WTC11 (cell line): ENCODE measurements at regions not wholly inside any gene's neighbourhood (a gene's known extent, or its start where the extent isn't known, plus 50 kb on each side); places are given as distances from the start of the nearest gene placed in this dataset.

Experiments
- ATAC-seq: fragments of 200-7000 bp; cut with Tn5 transposase; 2 replicates; pipeline ENCODE4 v1.10.0; 2021; ENCODE audit warnings: mild to moderate bottlenecking, moderate library complexity
- CTCF ChIA-PET: fragments of 300-600 bp; sonication (Branson Sonifier 250); formaldehyde crosslinking; loops from one replicate; lab custom pipeline; 2021; ENCODE audit warnings: antibody characterized with exemption; lab: Charles Lee
- POLR2A ChIA-PET: fragments of 350-600 bp; sonication (Branson Sonifier 250); formaldehyde crosslinking; loops from one replicate; lab custom pipeline; 2021; ENCODE audit warnings: antibody characterized with exemption; lab: Charles Lee
- DNase-seq: peaks from one replicate; pipeline ENCODE4 v3.0.0; 2021; ENCODE audit warnings: low spot score
- H3K27ac Mint-ChIP-seq: 2 replicates; pipeline ENCODE4 v1.8.0; 2021; ENCODE audit warnings: mixed read lengths
- H3K27me3 Mint-ChIP-seq: 2 replicates; pipeline ENCODE4 v1.8.0; 2021; ENCODE audit warnings: low read depth, mild to moderate bottlenecking, moderate library complexity, mixed read lengths
- H3K36me3 Mint-ChIP-seq: 2 replicates; pipeline ENCODE4 v1.8.0; 2021; ENCODE audit warnings: mixed read lengths
- H3K4me1 Mint-ChIP-seq: 2 replicates; pipeline ENCODE4 v1.8.0; 2022; ENCODE audit warnings: mixed read lengths
- H3K4me3 Mint-ChIP-seq: 2 replicates; pipeline ENCODE4 v1.8.0; 2021; ENCODE audit warnings: mild to moderate bottlenecking, moderate library complexity, mixed read lengths
- H3K9me3 Mint-ChIP-seq: 2 replicates; pipeline ENCODE4 v1.8.0; 2021; ENCODE audit warnings: mixed read lengths
- CBFB ChIP-seq: sonication (generic); formaldehyde crosslinking; IDR thresholded peaks from 2 replicates; pipeline ENCODE4 v1.8.1; 2022; ENCODE audit warnings: mild to moderate bottlenecking, low read depth, missing genetic modification reagents
- CREB1 ChIP-seq: sonication (generic); formaldehyde crosslinking; IDR thresholded peaks from 2 replicates; pipeline ENCODE4 v1.8.0; 2023; ENCODE audit warnings: mild to moderate bottlenecking, missing genetic modification reagents
- ELF4 ChIP-seq: sonication (generic); formaldehyde crosslinking; IDR thresholded peaks from 2 replicates; pipeline ENCODE4 v1.8.1; 2022; ENCODE audit warnings: low read depth, mild to moderate bottlenecking, moderate library complexity, missing genetic modification reagents
- FOXK1 ChIP-seq: sonication (generic); formaldehyde crosslinking; IDR thresholded peaks from 2 replicates; pipeline ENCODE4 v1.8.0; 2022; ENCODE audit warnings: mild to moderate bottlenecking, moderate library complexity, missing genetic modification reagents
- FOXP1 ChIP-seq: sonication (generic); formaldehyde crosslinking; IDR thresholded peaks from 2 replicates; pipeline ENCODE4 v1.8.0; 2022; ENCODE audit warnings: missing genetic modification reagents, mild to moderate bottlenecking, moderate library complexity, borderline replicate concordance
- GTF2I ChIP-seq: fragments of 250-450 bp; sonication (Bioruptor Pico); conservative IDR thresholded peaks from 2 replicates; pipeline ENCODE4 v1.4.0; 2021; ENCODE audit warnings: mild to moderate bottlenecking
- HMGA2 ChIP-seq: fragments of 250-450 bp; sonication (Bioruptor Pico); IDR thresholded peaks from 2 replicates; pipeline ENCODE4 v1.4.0; 2021; ENCODE audit warnings: mild to moderate bottlenecking, moderate library complexity
- MXD4 ChIP-seq: fragments of 250-450 bp; sonication (Bioruptor Pico); IDR thresholded peaks from 2 replicates; pipeline ENCODE4 v1.8.0; 2021; ENCODE audit warnings: mild to moderate bottlenecking, moderate library complexity, borderline replicate concordance
- NR1H2 ChIP-seq: sonication (generic); formaldehyde crosslinking; IDR thresholded peaks from 2 replicates; pipeline ENCODE4 v1.9.0; 2021; ENCODE audit warnings: mild to moderate bottlenecking, moderate library complexity, missing genetic modification reagents
- PRRX2 ChIP-seq: fragments of 250-450 bp; sonication (Bioruptor Pico); IDR thresholded peaks from 2 replicates; pipeline ENCODE4 v1.8.0; 2021; ENCODE audit warnings: mild to moderate bottlenecking
- RELA ChIP-seq: sonication (generic); formaldehyde crosslinking; IDR thresholded peaks from 2 replicates; pipeline ENCODE4 v1.8.1; 2022; ENCODE audit warnings: missing genetic modification reagents, mild to moderate bottlenecking, borderline replicate concordance
- SMAD4 ChIP-seq: sonication (generic); formaldehyde crosslinking; IDR thresholded peaks from 2 replicates; pipeline ENCODE4 v1.8.0; 2022; ENCODE audit warnings: mild to moderate bottlenecking, missing genetic modification reagents
- SP1 ChIP-seq: sonication (generic); formaldehyde crosslinking; conservative IDR thresholded peaks from 2 replicates; pipeline ENCODE4 v1.8.1; 2022; ENCODE audit warnings: missing genetic modification reagents
- TCF7 ChIP-seq: sonication (generic); formaldehyde crosslinking; IDR thresholded peaks from 2 replicates; pipeline ENCODE4 v1.8.0; 2022; ENCODE audit warnings: mild to moderate bottlenecking, low read depth, missing genetic modification reagents, moderate library complexity
- ZNF138 ChIP-seq: sonication (generic); formaldehyde crosslinking; conservative IDR thresholded peaks from 2 replicates; pipeline ENCODE4 v1.8.1; 2022; ENCODE audit warnings: mild to moderate bottlenecking, moderate library complexity, missing genetic modification reagents
- ZNF232 ChIP-seq: sonication (generic); formaldehyde crosslinking; IDR thresholded peaks from 2 replicates; pipeline ENCODE4 v1.8.0; 2022; ENCODE audit warnings: mild to moderate bottlenecking, missing genetic modification reagents
- ZNF423 ChIP-seq: fragments of 250-450 bp; sonication (Bioruptor Pico); IDR thresholded peaks from 2 replicates; pipeline ENCODE4 v2.1.2; 2022; ENCODE audit warnings: mild to moderate bottlenecking, moderate library complexity
- TF ChIP-seq, protein P1 (sequence below): fragments of 250-450 bp; sonication (Bioruptor Pico); IDR thresholded peaks from 2 replicates; pipeline ENCODE4 v1.9.0; 2021; ENCODE audit warnings: moderate library complexity, mild to moderate bottlenecking, inconsistent platforms, borderline replicate concordance
- TF ChIP-seq, protein P2 (sequence below): sonication (generic); formaldehyde crosslinking; IDR thresholded peaks from 2 replicates; pipeline ENCODE4 v1.8.0; 2022; ENCODE audit warnings: mild to moderate bottlenecking, missing genetic modification reagents
- TF ChIP-seq, protein P3 (sequence below): sonication (generic); formaldehyde crosslinking; IDR thresholded peaks from 2 replicates; pipeline ENCODE4 v1.8.1; 2023; ENCODE audit warnings: mild to moderate bottlenecking, missing genetic modification reagents
- TF ChIP-seq, protein P4 (sequence below): sonication (generic); formaldehyde crosslinking; IDR thresholded peaks from 2 replicates; pipeline ENCODE4 v1.8.1; 2022; ENCODE audit warnings: low read depth, mild to moderate bottlenecking, moderate library complexity, missing genetic modification reagents, borderline replicate concordance
- TF ChIP-seq, protein P5 (sequence below): sonication (generic); formaldehyde crosslinking; IDR thresholded peaks from 2 replicates; pipeline ENCODE4 v1.8.1; 2023; ENCODE audit warnings: mild to moderate bottlenecking, missing genetic modification reagents, borderline replicate concordance
- TF ChIP-seq, protein P6 (sequence below): fragments of 250-450 bp; sonication (Bioruptor Pico); IDR thresholded peaks from 2 replicates; pipeline ENCODE4 v1.8.0; 2021; ENCODE audit warnings: mild to moderate bottlenecking
- TF ChIP-seq, protein P7 (sequence below): fragments of 250-450 bp; sonication (Bioruptor Pico); IDR thresholded peaks from 2 replicates; pipeline ENCODE4 v2.1.2; 2022; ENCODE audit warnings: mild to moderate bottlenecking, moderate library complexity
- TF ChIP-seq, protein P8 (sequence below): fragments of 250-450 bp; sonication (Bioruptor Pico); IDR thresholded peaks from 2 replicates; pipeline ENCODE4 v1.9.0; 2021; ENCODE audit warnings: mild to moderate bottlenecking

DNA sequence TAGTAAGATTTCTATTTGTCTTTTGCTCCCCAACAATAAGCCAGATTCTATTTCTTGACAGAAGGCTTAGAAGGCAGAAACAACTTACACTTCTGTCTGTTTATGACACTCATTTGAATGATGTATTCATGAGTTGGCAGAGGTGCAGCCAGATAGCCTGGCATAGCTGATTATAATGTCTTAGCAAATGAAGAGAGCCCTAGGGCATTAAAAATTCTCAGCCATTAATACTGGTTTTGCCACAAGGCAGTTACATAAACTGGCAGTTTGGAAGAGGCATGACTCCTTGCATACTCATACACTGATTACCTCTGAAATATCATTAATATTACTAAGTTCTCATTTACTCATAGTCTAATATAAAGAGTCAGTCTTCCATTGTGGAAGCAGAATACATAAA, 728.5 kb upstream of the NDST4 start:
- Mint-ChIP-seq H3K4me1 (peaks cover 4% of the 10 kb centered on the region), H3K4me3 (no peak overlapping the region), H3K36me3 (peaks cover 26% of the 10 kb centered on the region), H3K27ac (no peak overlapping the region), H3K9me3 (peaks cover 26% of the 10 kb centered on the region), H3K27me3 (no peaks in the 10 kb centered on the region)
- POLR2A ChIA-PET, result no interaction called here
- CTCF ChIA-PET, result no interaction called here
- DNase-seq, result no peak
- TF ChIP-seq SP1 (CRISPR knock-in tag) (no peak), NR1H2 (CRISPR knock-in tag) (no peak), CBFB (CRISPR knock-in tag) (no peak), FOXK1 (CRISPR knock-in tag) (no peak), ZNF138 (CRISPR knock-in tag) (no peak), MXD4 (CRISPR knock-in tag) (no peak), SMAD4 (no peak), RELA (CRISPR knock-in tag) (no peak), ZNF232 (CRISPR knock-in tag) (no peak)
- TF ChIP-seq, protein P1, sequence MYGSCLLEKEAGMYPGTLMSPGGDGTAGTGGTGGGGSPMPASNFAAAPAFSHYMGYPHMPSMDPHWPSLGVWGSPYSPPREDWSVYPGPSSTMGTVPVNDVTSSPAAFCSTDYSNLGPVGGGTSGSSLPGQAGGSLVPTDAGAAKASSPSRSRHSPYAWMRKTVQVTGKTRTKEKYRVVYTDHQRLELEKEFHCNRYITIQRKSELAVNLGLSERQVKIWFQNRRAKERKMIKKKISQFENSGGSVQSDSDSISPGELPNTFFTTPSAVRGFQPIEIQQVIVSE, result no peak
- TF ChIP-seq, protein P2, sequence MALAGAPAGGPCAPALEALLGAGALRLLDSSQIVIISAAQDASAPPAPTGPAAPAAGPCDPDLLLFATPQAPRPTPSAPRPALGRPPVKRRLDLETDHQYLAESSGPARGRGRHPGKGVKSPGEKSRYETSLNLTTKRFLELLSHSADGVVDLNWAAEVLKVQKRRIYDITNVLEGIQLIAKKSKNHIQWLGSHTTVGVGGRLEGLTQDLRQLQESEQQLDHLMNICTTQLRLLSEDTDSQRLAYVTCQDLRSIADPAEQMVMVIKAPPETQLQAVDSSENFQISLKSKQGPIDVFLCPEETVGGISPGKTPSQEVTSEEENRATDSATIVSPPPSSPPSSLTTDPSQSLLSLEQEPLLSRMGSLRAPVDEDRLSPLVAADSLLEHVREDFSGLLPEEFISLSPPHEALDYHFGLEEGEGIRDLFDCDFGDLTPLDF (CRISPR knock-in tag), result no peak
- TF ChIP-seq, protein P3, sequence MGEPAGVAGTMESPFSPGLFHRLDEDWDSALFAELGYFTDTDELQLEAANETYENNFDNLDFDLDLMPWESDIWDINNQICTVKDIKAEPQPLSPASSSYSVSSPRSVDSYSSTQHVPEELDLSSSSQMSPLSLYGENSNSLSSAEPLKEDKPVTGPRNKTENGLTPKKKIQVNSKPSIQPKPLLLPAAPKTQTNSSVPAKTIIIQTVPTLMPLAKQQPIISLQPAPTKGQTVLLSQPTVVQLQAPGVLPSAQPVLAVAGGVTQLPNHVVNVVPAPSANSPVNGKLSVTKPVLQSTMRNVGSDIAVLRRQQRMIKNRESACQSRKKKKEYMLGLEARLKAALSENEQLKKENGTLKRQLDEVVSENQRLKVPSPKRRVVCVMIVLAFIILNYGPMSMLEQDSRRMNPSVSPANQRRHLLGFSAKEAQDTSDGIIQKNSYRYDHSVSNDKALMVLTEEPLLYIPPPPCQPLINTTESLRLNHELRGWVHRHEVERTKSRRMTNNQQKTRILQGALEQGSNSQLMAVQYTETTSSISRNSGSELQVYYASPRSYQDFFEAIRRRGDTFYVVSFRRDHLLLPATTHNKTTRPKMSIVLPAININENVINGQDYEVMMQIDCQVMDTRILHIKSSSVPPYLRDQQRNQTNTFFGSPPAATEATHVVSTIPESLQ (CRISPR knock-in tag), result no peak
- no peak for ATAC-seq

DNA sequence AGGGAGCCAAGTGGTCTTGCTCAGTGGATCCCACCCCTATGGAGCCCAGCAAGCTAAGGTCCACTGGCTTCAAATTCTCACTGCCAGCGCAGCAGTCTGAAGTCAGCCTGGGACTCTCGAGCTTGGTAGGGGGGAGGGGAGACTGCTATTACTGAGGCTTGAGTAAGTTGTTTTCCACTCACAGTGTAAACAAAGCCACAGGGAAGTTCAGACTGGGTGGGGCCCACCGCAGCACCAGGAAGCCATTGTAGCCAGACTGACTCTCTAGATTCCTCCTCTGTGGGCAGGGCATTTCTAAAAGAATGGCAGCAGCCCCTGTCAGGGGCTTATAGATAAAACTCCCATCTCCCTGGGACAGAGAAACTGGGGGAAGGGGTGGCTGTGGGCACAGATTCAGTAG, 721.0 kb upstream of the NDST4 start:
- DNase-seq, result no peak
- Mint-ChIP-seq H3K27me3 (no peaks in the 10 kb centered on the region; the same call in 1 of the 2 replicates), H3K27ac (no peak overlapping the region), H3K4me3 (no peak overlapping the region), H3K9me3 (peaks cover 53% of the 10 kb centered on the region), H3K36me3 (peaks cover 45% of the 10 kb centered on the region), H3K4me1 (no peaks in the 10 kb centered on the region)
- CTCF ChIA-PET, result interaction anchor here (1.2 kb wide), 1 partner anchor 18 kb away, joined by 3 read pairs; no protein-coding TSS in a partner anchor
- POLR2A ChIA-PET, result no interaction called here
- ATAC-seq, result no peak
- TF ChIP-seq, protein P4, sequence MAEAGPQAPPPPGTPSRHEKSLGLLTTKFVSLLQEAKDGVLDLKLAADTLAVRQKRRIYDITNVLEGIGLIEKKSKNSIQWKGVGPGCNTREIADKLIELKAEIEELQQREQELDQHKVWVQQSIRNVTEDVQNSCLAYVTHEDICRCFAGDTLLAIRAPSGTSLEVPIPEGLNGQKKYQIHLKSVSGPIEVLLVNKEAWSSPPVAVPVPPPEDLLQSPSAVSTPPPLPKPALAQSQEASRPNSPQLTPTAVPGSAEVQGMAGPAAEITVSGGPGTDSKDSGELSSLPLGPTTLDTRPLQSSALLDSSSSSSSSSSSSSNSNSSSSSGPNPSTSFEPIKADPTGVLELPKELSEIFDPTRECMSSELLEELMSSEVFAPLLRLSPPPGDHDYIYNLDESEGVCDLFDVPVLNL (CRISPR knock-in tag), result no peak
- TF ChIP-seq HMGA2 (no peak), CREB1 (CRISPR knock-in tag) (no peak), GTF2I (CRISPR knock-in tag) (no peak), FOXP1 (CRISPR knock-in tag) (no peak), ELF4 (no peak), TCF7 (CRISPR knock-in tag) (no peak), PRRX2 (no peak), ZNF423 (CRISPR knock-in tag) (no peak)
- TF ChIP-seq, protein P5, sequence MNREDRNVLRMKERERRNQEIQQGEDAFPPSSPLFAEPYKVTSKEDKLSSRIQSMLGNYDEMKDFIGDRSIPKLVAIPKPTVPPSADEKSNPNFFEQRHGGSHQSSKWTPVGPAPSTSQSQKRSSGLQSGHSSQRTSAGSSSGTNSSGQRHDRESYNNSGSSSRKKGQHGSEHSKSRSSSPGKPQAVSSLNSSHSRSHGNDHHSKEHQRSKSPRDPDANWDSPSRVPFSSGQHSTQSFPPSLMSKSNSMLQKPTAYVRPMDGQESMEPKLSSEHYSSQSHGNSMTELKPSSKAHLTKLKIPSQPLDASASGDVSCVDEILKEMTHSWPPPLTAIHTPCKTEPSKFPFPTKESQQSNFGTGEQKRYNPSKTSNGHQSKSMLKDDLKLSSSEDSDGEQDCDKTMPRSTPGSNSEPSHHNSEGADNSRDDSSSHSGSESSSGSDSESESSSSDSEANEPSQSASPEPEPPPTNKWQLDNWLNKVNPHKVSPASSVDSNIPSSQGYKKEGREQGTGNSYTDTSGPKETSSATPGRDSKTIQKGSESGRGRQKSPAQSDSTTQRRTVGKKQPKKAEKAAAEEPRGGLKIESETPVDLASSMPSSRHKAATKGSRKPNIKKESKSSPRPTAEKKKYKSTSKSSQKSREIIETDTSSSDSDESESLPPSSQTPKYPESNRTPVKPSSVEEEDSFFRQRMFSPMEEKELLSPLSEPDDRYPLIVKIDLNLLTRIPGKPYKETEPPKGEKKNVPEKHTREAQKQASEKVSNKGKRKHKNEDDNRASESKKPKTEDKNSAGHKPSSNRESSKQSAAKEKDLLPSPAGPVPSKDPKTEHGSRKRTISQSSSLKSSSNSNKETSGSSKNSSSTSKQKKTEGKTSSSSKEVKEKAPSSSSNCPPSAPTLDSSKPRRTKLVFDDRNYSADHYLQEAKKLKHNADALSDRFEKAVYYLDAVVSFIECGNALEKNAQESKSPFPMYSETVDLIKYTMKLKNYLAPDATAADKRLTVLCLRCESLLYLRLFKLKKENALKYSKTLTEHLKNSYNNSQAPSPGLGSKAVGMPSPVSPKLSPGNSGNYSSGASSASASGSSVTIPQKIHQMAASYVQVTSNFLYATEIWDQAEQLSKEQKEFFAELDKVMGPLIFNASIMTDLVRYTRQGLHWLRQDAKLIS (CRISPR knock-in tag), result no peak
- TF ChIP-seq, protein P6, sequence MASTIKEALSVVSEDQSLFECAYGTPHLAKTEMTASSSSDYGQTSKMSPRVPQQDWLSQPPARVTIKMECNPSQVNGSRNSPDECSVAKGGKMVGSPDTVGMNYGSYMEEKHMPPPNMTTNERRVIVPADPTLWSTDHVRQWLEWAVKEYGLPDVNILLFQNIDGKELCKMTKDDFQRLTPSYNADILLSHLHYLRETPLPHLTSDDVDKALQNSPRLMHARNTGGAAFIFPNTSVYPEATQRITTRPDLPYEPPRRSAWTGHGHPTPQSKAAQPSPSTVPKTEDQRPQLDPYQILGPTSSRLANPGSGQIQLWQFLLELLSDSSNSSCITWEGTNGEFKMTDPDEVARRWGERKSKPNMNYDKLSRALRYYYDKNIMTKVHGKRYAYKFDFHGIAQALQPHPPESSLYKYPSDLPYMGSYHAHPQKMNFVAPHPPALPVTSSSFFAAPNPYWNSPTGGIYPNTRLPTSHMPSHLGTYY (CRISPR knock-in tag), result no peak
- TF ChIP-seq, protein P7, sequence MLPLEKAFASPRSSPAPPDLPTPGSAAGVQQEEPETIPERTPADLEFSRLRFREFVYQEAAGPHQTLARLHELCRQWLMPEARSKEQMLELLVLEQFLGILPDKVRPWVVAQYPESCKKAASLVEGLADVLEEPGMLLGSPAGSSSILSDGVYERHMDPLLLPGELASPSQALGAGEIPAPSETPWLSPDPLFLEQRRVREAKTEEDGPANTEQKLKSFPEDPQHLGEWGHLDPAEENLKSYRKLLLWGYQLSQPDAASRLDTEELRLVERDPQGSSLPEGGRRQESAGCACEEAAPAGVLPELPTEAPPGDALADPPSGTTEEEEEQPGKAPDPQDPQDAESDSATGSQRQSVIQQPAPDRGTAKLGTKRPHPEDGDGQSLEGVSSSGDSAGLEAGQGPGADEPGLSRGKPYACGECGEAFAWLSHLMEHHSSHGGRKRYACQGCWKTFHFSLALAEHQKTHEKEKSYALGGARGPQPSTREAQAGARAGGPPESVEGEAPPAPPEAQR (CRISPR knock-in tag), result no peak
- TF ChIP-seq, protein P8, sequence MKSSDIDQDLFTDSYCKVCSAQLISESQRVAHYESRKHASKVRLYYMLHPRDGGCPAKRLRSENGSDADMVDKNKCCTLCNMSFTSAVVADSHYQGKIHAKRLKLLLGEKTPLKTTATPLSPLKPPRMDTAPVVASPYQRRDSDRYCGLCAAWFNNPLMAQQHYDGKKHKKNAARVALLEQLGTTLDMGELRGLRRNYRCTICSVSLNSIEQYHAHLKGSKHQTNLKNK (CRISPR knock-in tag), result no peak
